ENCODE measurements at regions not wholly inside any gene's neighbourhood (a gene's known extent, or its start where the extent isn't known, plus 50 kb on each side); places are given as distances from the start of the nearest gene placed in this dataset.

DNA sequence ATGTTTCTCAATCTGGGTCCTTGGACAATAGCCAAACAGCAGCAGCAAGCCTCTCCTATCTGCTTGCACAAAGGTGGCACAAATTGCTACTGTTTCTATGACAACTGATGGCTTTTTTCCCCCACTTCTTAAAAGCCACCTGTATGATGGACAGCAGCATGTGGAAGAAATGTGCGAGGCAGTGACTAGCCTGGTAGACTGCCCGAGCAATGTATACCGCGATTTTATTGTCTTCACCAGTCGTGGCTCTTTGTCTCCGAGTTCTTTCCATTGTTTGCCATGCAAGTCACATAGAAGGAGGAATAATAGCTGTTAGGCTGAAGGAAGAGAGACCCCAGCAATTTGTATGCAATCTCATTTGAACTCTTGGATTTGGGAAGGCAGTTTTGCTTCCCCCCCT is 79.4 kb downstream of the S1PR1 start:
- H3K4me3 ChIP-seq (ENCODE audit: low read depth, low read length), result no peak overlapping the region

DNA sequence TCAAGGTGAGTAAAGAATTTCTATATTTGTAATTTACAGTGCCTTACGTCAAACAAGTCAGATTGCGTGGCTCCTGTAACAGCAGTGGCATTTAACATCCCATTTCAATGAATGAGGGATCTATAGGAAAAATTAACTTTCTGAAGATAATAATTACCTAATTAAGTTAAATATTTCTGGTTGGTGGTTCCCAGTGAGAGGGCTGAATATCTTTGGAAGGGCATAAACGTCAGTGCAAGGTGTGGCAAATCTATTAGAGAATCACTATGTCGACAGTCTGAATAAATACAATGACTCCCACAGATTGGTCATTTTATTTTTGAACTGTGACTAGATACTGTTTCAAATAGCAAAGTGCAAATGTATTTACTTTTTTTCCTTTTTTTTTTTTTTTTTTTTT is 80.0 kb downstream of the S1PR1 start:
- H3K4me3 ChIP-seq (ENCODE audit: low read depth, low read length), result no peak overlapping the region

DNA sequence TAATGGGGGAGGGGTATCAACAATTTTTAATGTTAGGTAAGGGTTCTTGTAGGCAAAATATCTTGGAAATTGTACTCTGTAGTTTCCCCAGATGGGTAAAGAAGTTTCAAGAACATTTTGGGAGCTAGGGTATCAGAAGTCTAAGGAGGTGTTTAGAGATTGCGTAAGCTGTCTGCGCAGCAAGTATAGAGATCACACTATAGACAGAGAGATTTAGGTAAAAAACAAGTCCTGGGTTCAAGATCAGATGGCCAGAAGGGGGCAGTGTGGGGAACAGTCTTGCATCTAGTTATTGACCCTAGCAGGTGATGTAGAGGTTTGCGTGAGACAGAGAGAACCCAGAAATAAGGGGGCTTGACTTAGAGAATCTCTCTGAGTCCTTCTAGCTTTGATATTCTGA is 80.8 kb downstream of the S1PR1 start:
- no peak overlapping the region for H3K4me3 ChIP-seq (ENCODE audit: low read depth, low read length)

DNA sequence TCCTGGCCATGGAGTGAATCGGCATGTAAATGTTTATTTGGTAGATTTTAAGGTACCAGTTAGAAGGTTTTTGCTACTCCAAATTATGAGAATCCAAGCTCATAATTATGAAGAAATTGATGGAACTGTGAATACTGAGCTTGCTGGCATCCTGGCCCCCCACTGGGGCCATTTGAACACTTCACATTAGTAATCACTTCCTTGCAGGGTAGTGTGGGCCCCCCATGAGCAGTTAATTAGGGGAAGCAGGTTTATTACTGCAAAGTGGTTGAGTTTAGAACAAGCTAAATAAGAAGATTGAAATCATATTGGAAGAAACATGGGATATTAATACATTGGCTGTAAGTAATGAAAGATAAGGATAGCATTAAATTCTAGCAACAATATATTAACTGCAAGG is 86.7 kb downstream of the S1PR1 start:
- H3K4me3 ChIP-seq (ENCODE audit: low read depth, low read length), result no peak overlapping the region

DNA sequence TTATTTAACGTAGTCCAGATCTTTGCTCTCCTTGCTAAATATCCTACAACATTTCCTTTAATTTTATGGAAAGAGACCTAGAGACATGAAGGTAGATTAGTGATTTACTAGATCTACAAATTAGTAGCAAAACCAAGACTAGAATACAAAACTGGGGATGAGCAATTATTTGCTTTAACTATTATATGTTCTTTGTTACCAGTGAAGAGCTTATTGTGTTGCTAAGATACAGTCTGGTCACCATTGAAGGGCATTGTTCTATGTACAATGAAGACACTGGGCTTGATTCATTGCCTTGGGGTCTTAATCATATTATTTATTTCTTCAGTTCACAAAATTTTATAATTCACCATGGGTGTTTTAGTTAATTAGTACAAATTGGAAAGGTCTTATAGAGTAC is 88.3 kb downstream of the S1PR1 start:
- no peak overlapping the region for H3K4me3 ChIP-seq (ENCODE audit: low read depth, low read length)

DNA sequence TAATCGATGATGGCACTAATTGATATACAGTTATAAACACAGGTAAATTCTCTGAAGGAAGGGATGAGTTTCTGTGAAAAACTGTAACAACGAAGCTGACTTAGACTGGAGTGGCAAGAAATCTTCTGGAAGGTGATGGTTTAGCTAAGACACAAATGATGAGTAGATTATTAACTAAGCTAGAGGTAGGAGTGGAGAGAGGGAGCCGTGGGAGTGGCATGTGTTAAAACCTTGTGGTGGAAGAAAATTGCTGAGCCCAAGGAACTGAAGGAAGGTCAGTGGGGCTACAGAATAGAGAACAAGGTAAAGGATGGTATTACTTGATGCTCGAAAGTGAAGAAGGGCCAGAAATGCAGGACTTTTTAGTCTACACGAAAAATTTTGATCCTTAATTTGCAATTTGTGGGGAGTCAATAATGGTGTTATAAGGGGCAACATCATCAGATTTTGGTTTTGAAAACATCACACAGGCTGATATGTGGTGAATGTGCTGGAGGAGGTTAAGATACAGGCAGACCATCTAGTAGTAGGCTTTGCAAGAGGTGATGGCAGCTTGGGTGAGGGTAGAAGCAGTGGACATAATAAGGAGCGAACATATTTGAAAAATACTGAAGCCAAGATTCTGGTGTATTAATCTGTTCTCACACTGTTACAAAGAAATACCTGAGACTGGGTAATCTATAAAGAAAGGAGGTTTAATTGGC is 93.8 kb downstream of the S1PR1 start:
- no peak overlapping the region for H3K4me3 ChIP-seq (ENCODE audit: low read depth, low read length)

DNA sequence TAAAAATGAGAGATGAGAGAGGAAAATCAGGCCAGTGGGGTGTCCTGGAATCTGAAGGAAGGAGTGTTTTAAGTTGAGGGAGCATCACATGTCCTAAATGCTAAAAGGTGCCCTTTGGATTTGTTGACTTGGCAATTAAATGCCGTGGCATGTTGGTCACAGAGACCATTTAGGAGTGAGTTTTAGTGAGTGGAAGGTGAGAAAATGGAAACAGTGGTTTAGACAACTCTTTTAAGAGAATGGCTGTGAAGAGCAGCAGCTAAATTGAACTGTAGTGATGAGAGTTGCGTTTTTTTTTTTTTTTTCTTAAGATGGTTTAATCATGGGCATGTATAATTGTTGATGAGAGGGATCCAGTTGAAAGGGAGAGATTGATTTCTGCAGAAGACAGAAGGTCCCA is 95.0 kb downstream of the S1PR1 start:
- H3K4me3 ChIP-seq (ENCODE audit: low read depth, low read length), result no peak overlapping the region

DNA sequence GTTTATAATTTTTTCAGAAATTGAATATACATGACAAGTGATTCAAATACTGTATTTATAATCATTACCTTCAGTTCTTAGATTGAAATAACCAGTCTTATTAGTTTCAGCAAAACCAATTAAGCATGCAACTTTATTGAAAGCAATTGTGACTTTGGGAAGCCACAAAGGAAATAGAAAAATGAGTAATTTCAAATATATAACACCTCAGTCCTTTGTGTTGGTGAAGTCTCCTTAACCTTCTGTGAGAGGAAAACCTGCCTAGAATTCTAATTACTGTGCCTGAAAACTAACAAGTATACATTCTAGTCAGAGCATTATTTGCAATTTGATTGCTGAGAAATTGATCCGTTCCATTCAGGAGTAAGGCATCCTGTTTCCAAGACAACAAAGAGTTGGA is 95.8 kb downstream of the S1PR1 start:
- H3K4me3 ChIP-seq (ENCODE audit: low read depth, low read length), result no peak overlapping the region

DNA sequence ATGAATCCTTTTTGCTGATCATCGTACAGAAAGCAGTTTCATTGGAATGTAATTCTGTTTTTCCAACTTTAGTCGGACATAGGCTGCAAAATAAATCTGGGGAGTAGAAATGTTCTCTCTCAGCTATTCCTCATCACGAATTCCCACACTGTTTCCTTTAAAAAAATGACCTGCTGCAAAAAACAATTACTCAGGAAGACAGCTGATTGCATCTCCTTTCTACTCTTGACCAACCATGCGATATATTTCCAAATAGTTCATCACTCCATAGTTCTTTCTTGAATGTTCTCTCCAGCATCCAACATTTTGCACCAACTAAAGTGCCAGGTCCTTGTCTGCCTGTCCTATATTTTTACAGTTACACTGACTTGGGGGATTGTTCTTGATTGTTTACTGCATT is 96.4 kb downstream of the S1PR1 start:
- no peak overlapping the region for H3K4me3 ChIP-seq (ENCODE audit: low read depth, low read length)

DNA sequence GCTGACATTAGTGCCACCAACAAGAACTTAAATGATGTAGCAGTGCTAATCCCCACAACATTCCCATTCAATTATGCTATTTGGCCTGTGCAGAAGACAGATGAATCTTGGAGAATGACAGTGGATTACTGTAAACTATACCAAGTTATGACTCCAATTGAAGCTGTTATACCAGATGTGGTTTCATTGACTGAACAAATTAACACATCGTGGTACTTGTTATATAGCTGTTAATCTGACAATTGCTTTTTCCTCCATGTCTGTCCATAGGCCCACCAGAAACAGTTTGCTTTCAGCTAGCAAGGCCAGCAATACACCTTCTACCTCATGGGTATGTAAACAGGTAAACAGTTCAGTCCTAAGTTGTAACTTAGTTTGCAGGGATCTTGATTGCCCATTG is 101.1 kb downstream of the S1PR1 start:
- H3K4me3 ChIP-seq (ENCODE audit: low read depth, low read length), result no peak overlapping the region

DNA sequence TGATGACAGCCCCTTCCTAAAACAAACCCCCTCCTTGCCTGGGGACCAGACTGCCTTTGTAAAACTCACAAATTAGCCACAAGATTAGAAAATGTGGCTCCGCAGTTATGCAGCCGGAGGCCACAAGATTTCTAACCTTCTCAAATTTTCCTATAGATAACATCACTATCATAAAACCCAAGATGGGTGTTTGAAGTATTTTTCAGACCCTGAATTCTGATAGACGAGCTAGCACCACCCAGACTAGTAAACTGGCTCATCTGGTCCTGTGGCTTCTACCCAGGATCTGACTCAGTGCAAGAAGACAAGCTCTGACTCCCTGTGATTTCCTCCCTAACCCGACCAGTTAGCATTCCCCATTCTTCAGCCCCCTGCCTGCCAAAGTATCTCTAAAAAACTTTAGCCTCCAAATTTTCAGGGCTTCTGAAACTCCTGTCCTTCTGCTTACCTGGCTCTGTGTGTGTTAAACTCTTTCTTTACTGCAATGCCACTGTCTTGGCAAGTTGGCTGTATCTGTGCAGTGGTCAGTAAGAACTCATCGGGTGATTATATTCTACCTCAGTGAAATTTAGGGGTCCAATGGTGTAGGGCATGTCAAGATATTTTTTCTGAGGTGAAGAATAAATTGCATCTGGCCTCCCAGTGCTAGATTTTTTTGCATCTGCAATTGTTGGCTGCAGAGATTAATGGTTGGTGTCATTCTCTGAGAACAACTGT is 102.1 kb downstream of the S1PR1 start:
- no peak overlapping the region for H3K4me3 ChIP-seq (ENCODE audit: low read depth, low read length)

DNA sequence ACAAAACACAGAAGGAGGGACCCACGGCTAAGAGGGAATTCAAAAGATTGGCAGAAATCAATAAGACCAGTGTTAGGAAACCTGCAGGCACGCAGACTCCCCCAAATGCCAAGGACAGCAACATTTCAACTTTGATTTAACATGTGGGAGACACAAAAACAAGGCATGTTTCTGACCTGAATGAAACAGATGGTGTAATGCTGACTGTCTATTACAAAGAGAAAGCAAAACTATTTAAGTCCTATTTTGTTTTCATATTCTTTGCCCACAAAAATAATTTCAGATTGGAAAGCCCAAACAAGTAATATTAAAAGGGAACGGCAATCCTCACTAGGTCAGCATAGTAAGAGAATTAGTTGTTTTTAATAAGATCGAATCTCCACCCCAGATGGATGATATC is 107.9 kb downstream of the S1PR1 start:
- no peak overlapping the region for H3K4me3 ChIP-seq (ENCODE audit: low read depth, low read length)

DNA sequence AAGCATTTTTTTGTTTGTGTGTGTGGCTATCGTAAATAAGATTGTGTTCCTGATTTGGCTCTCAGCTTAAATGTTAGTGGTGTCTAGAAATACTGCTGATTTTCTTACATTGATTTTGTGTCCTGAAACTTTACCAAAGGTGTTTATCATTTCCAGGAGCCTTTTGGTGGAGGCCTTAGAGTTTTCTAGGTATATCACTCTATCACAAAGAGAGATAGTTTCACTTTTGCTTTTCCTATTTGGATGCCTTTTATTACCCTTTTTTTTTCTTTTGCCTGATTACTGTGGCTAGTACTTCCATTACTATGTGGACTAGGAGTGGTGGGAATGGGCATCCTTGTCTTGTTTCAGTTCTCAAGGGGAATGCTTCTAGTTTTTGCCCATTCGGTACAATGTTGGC is 109.6 kb downstream of the S1PR1 start:
- H3K4me3 ChIP-seq (ENCODE audit: low read depth, low read length), result no peak overlapping the region

DNA sequence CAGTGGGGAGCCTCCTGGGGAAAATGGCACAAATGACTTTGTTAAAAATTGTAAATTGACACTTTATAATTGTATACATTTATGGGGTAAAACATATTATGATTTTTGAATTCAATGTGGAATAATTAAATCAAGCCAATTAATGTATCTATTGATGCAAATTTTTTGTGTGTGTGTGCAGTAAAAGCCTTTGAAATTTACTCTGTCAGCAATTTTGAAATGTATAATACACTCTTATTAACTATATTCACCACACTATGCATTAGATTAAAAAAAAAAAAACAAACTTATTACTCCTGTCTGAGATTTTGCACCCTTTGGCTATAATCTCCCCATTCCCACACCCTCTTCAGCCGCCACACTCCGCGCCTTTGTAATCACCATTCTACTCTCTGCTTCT is 119.2 kb downstream of the S1PR1 start:
- H3K4me3 ChIP-seq (ENCODE audit: low read depth, low read length), result no peak overlapping the region

DNA sequence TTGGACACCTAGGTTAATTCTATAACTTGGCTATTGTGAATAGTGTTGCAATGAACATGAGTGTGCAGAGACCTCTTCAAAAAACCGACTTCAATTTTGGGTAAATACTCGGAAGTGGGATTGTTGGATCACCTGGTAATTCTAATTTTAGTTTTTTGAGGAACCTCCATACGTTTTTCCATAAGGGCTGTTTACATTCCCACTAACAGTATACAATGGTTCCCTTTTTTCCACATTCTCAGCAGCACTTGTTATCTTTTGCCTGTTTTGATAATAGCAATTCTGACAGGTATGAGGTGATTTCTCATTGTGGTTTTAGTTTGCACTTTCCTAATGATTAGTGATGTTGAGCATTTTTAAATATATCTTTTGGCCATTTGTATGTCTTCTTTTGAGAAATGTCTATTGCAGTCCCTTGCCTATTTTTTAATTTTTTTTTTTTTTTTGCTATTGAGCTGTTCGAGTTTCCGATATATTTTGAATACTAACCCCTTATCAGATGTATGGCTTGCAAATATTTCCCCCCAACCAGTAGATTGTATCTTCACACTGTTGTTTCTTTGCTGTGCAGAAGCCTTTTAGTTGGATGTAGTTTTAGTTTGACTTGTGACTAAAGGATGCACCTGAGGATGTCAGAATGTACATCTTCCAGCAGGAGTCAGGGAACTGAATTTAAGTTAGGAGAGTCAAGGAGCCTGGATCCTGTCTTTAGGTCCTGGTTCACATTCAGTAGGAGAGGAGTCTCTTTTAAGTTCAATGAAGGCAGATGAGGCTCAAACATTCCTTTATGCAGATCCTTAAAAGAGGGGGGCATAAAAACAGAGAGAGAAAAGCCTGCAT is 120.0 kb downstream of the S1PR1 start:
- H3K4me3 ChIP-seq (ENCODE audit: low read depth, low read length), result no peak overlapping the region

DNA sequence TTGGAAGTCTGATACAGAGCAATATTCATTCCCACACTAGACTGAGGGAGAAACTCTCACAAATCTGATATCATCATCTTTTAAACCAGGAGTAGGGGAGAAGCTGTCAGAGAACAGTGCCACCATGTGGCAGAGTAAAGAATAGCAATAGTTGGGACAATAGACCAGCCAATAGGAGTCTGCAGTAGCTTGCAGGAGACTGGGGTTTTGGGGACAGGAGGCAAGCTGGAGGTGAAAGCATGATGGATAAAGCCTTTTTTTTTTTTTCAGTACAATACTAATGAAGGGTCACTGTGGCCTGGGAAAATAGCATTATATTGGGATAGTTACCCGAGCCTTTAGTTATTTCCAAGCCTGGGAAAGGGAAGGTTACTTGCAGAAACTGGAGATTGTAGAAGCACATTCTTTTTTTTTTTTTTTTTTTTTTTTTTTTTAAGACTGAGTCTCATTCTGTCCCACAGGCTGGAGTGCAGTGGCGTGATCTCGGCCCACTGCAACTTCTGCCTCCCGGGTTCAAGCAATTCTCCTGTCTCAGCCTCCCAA is 120.7 kb downstream of the S1PR1 start:
- H3K4me3 ChIP-seq (ENCODE audit: low read depth, low read length), result no peak overlapping the region

DNA sequence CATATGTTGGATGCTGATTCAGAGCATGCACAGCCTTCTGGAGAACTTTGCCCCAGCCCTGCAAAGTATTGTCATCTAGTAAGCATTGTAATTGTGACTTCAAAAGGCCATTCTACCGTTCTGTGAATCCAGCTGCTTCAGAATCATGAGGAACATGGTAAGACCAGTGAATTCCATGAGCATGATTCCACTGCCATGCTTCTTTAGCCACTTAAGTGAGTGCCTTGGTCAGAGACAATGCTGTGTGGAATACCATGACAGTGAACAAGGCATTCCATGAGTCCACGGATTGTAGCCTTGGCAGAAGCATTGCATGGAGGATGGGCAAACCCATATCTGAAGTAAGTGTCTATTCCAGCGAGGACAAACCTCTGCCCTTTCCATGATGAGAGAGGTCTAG is 123.7 kb downstream of the S1PR1 start:
- no peak overlapping the region for H3K4me3 ChIP-seq (ENCODE audit: low read depth, low read length)

DNA sequence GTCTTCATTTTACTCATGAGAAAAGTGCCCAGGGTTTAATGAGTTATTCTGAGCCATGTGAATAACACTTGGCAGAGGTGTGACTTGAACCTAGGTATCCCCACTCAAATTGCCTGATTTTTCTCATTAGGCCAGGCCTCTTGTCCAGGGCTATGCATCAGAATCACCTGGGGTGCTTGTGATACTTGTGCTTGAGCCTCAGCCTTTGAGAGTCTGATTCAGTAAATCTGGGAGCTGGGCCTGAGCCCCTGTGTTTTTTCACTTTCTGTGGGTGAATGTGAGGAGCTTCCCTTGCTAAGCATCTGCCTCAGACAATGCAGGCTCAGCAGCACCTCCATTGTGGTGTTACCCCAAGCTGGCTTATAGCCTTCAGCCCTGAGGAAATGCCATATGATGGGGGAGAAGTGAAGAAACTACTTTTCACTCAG is 127.1 kb downstream of the S1PR1 start:
- no peak overlapping the region for H3K4me3 ChIP-seq (ENCODE audit: low read depth, low read length)

DNA sequence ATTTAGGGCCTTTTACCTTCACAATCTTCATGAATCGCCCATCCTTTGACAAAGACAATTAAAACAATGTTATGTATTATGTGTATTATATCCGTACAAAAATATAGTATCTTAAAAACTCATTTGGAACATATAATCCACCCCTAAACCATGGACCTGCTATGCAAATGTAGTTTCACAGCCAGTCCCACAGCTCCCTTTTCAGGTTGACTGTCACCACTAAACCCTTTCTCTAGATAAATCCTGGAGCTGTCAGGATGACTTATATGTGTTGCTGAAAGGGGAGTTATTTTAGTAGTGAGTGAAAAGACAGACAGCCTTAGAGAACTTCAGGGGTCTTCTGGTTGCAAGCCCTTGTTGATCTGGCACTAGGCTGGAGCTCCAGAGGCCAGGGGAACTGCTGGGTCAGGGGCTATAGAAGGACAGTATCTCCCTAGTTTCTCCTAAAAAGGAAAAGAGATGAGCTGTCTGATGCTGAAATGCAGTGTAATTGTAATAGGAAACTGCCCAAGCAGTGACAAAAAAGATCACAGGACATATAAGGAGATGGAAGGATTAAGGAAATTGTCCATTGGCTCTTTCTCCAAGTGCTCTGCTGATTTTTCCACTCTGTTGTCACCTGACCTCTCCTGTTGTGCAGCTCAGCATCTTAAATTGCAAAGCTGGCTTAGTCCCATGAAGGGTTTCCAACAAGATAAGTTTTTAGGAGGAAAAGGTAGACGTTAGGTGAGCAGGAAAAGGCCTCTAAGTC is 127.7 kb downstream of the S1PR1 start:
- H3K4me3 ChIP-seq (ENCODE audit: low read depth, low read length), result no peak overlapping the region

DNA sequence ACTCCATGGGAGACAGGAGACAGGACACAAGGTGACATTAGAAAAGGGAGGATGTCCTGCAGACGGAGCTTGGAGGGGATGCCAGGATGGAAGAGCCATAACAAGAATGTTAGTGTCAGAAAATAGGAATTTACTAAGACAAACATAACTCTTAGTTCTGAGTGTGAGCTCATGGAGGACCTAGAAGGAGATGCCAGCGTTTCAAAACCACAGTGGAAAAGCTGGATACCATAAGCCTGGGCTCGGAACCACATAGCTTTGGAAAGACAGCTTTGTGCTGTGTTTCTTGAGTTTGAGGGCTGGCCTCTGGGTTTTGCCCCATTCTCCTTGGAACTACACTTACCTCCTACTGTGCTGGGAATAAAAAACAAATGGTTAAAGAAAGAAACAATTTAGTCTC is 128.4 kb downstream of the S1PR1 start:
- no peak overlapping the region for H3K4me3 ChIP-seq (ENCODE audit: low read depth, low read length)

DNA sequence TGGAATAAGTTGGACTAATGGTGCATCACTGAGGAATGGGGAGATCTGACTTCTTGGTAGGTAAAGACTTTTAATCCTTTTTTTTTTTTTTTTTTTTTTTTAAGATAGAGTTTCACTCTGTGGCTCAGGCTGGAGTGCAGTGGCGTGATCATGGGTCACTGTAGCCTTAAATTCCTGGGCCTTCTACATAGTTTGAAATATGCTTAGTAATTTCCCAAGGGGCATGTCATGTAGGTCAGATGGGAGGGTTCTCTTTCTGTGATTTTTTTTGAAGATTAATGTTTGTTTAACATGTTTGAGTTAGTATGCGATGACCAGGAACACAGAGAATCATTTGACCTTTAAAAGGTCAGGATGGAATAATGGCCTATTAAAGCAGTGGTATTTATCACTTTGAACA is 129.1 kb downstream of the S1PR1 start:
- no peak overlapping the region for H3K4me3 ChIP-seq (ENCODE audit: low read depth, low read length)

Data from iPS-11a (cell line).